ENCODE measurements at regions not wholly inside any gene's neighbourhood (a gene's known extent, or its start where the extent isn't known, plus 50 kb on each side); places are given as distances from the start of the nearest gene placed in this dataset.

DNA sequence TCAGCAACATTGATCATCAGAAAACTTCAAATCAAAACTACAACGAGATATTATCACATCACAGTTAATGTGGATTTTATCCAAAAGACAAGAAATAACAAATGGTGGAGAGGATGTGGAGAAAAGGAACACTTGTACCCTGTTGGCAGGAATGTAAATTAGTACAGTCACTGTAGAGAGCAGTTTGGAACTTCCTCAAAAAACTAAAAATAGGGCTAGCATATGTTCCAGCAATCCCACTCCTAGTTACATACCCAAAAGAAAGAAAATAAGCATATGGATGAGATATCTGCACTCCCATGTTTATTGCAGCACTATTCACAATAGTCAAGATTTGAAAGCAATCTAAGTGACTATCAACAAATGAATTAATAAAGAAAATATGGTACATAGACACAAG, 887.7 kb upstream of the MAN1A1 start:
- DNase-seq (ENCODE audit: low read depth): no peak
- Histone ChIP-seq H3K36me3 (ENCODE audit: control insufficient read depth, insufficient read depth, low read length, severe bottlenecking) (no peaks in the 10 kb centered on the region), H3K9me3 (ENCODE audit: control insufficient read depth, low read length) (peaks cover 30% of the 10 kb centered on the region), H3K27me3 (replicated peaks; ENCODE audit: control insufficient read depth, insufficient read depth, low read length) (no peaks in the 10 kb centered on the region), H3K4me1 (ENCODE audit: control insufficient read depth, insufficient read depth, low read length) (no peaks in the 10 kb centered on the region), H3K9ac (ENCODE audit: low read length) (no peak overlapping the region), H3K4me3 (ENCODE audit: low read length) (no peak overlapping the region)

- no peak overlapping the region for H3K4me3 ChIP-seq (ENCODE audit: low read length)
- peaks cover 10% of the 10 kb centered on the region for H3K9me3 ChIP-seq (ENCODE audit: control insufficient read depth, low read length)
- no peaks in the 10 kb centered on the region for H3K27me3 ChIP-seq (replicated peaks; ENCODE audit: control insufficient read depth, insufficient read depth, low read length)
- no peak overlapping the region for H3K9ac ChIP-seq (ENCODE audit: low read length)
- H3K36me3 ChIP-seq (ENCODE audit: control insufficient read depth, insufficient read depth, low read length, severe bottlenecking): no peaks in the 10 kb centered on the region
- no peaks in the 10 kb centered on the region for H3K4me1 ChIP-seq (ENCODE audit: control insufficient read depth, insufficient read depth, low read length)
- no peak for DNase-seq (ENCODE audit: low read depth)
These were observed 880.4 kb upstream of the MAN1A1 start for GRCh38 chr6:120230008-120230407.

DNA sequence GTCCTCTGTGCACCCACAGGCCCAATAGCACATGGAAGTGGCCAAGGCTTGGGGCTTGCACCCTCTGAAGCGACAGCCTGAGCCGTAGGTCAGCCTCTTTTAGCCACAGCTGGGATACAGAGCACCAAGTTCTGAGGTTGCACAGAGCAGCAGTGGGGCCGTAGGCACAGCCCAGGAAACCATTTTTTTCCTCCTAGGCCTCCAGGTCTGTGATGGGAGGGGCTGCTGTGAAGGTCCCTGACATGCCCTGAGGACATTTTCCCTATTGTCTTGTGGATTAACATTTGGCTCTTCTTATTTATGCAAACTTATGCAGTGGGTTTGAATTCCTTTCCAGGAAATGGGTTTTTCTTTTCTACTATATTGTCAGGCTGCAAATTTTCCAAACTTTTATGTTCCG, 878.7 kb upstream of the MAN1A1 start:
- H3K4me3 ChIP-seq (ENCODE audit: low read length): no peak overlapping the region
- no peaks in the 10 kb centered on the region for H3K36me3 ChIP-seq (ENCODE audit: control insufficient read depth, insufficient read depth, low read length, severe bottlenecking)
- DNase-seq (ENCODE audit: low read depth): no peak
- no peaks in the 10 kb centered on the region for H3K27me3 ChIP-seq (replicated peaks; ENCODE audit: control insufficient read depth, insufficient read depth, low read length)
- no peaks in the 10 kb centered on the region for H3K9me3 ChIP-seq (ENCODE audit: control insufficient read depth, low read length)
- H3K4me1 ChIP-seq (ENCODE audit: control insufficient read depth, insufficient read depth, low read length): no peaks in the 10 kb centered on the region
- H3K9ac ChIP-seq (ENCODE audit: low read length): no peak overlapping the region

DNA sequence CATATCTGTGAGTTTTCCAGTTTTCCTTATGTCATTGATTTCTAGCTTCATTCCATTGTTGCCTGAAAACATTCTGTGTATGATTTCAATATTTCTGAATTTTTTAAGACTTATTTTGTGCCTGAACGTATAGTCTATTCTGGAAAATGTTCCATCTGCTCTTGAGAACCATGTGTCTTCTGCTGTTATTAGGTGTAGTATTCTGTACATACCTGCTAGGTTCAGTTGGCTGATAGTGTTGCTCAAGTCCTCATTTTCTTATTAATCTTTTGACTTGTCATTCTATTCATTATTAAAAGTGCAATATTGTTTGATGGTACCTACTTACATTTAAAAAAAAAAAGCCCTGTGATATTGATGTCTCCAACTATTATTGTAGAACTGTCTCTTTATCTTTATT, 869.8 kb upstream of the MAN1A1 start:
- no peak for DNase-seq (ENCODE audit: low read depth)
- Histone ChIP-seq H3K9me3 (ENCODE audit: control insufficient read depth, low read length) (no peaks in the 10 kb centered on the region), H3K4me3 (ENCODE audit: low read length) (no peak overlapping the region), H3K4me1 (ENCODE audit: control insufficient read depth, insufficient read depth, low read length) (no peaks in the 10 kb centered on the region), H3K36me3 (ENCODE audit: control insufficient read depth, insufficient read depth, low read length, severe bottlenecking) (no peaks in the 10 kb centered on the region), H3K27me3 (replicated peaks; ENCODE audit: control insufficient read depth, insufficient read depth, low read length) (no peaks in the 10 kb centered on the region), H3K9ac (ENCODE audit: low read length) (no peak overlapping the region)

DNA sequence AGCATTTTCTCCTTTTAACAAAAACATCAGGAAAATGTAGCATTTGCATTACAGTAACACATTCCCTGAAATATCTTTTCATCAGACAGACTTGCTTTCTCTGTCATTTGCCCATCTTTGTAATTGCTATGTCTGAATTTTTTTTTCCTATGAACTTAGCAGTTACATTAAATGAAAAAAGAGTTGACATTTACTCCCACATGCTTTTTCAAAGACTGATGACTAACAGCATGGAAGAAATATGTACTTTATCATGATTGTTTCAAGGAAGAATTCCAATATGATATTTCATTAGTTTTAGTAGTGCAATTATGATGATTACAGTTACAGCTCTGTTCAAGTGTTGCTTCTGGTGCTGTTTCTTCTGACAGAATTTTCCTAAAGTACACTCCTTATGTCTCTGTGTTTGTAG, 864.5 kb upstream of the MAN1A1 start:
- Histone ChIP-seq H3K4me3 (ENCODE audit: low read length) (no peak overlapping the region), H3K27me3 (replicated peaks; ENCODE audit: control insufficient read depth, insufficient read depth, low read length) (no peaks in the 10 kb centered on the region), H3K9ac (ENCODE audit: low read length) (no peak overlapping the region), H3K9me3 (ENCODE audit: control insufficient read depth, low read length) (no peaks in the 10 kb centered on the region), H3K36me3 (ENCODE audit: control insufficient read depth, insufficient read depth, low read length, severe bottlenecking) (no peaks in the 10 kb centered on the region), H3K4me1 (ENCODE audit: control insufficient read depth, insufficient read depth, low read length) (peaks cover 5% of the 10 kb centered on the region)
- DNase-seq (ENCODE audit: low read depth): no peak

DNA sequence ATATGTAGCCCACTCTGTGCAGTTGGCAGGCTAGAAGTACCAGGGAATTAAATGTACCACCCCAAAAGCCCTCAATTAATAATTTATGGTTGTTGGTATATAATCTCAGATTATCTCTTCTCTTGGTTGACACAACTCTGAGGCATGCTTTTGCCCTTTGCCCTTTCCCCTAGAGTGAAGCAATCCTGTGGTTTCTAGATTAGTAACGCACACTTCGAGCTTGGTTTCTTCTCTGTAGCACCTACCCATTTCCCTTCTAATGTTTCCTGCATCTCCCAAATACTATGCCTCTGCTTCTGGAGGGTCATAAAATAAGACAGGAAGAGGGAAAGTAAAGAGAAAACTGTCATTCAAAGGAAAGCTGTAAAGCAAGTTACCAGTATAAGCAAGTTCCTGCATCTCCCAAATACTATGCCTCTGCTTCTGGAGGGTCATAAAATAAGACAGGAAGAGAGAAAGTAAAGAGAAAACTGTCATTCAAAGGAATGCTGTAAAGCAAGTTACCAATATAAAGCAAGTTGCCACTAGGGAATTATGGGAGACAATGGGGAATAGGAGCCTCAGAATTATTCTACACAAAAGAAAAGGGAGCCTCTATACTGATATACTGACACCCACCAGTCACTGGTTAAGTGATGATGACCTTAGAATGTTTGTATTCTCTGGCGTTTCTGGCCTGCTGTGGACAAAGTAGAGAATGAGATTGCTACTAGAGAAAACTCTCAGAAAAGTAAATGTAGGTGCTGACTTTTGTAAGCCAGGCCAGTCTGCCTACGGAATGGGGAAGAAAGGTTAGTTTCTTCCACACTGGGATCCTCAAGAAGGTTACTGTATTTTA, 862.6 kb upstream of the MAN1A1 start:
- H3K4me1 ChIP-seq (ENCODE audit: control insufficient read depth, insufficient read depth, low read length): peaks cover 5% of the 10 kb centered on the region
- DNase-seq (ENCODE audit: low read depth): no peak

GRCh38 chr6:120202878-120203277, 853.3 kb upstream of the MAN1A1 start:
- Histone ChIP-seq H3K36me3 (ENCODE audit: control insufficient read depth, insufficient read depth, low read length, severe bottlenecking) (no peaks in the 10 kb centered on the region), H3K4me1 (ENCODE audit: control insufficient read depth, insufficient read depth, low read length) (no peaks in the 10 kb centered on the region), H3K9me3 (ENCODE audit: control insufficient read depth, low read length) (peaks cover under 1% of the 10 kb centered on the region), H3K4me3 (ENCODE audit: low read length) (no peak overlapping the region), H3K27me3 (replicated peaks; ENCODE audit: control insufficient read depth, insufficient read depth, low read length) (no peaks in the 10 kb centered on the region), H3K9ac (ENCODE audit: low read length) (no peak overlapping the region)
- DNase-seq (ENCODE audit: low read depth): no peak

More for the DNA sequence above, 862.6 kb upstream of the MAN1A1 start:
- Histone ChIP-seq H3K9ac (ENCODE audit: low read length) (no peak overlapping the region), H3K36me3 (ENCODE audit: control insufficient read depth, insufficient read depth, low read length, severe bottlenecking) (no peaks in the 10 kb centered on the region), H3K4me3 (ENCODE audit: low read length) (no peak overlapping the region), H3K9me3 (ENCODE audit: control insufficient read depth, low read length) (no peaks in the 10 kb centered on the region), H3K27me3 (replicated peaks; ENCODE audit: control insufficient read depth, insufficient read depth, low read length) (no peaks in the 10 kb centered on the region)

DNA sequence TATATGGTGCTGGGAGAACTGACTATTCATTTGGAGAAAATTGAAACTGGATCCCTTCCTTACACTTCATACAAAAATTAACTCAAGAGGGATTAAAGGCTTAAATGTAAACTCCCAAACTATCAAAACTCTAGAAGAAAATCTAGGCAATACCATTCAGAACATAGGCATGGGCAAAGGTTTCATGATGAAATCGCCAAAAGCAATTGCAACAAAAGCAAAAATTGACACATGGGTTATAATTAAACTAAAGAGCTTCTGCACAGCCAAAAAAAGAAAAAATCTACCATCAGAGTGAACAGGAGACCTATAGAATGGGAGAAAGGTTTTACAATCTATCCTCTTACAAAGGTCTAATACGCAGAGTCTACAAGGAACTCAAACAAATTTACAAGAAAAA, 851.3 kb upstream of the MAN1A1 start:
- Histone ChIP-seq H3K9ac (ENCODE audit: low read length) (no peak overlapping the region), H3K4me1 (ENCODE audit: control insufficient read depth, insufficient read depth, low read length) (no peaks in the 10 kb centered on the region), H3K4me3 (ENCODE audit: low read length) (no peak overlapping the region), H3K9me3 (ENCODE audit: control insufficient read depth, low read length) (peaks cover 10% of the 10 kb centered on the region), H3K36me3 (ENCODE audit: control insufficient read depth, insufficient read depth, low read length, severe bottlenecking) (no peaks in the 10 kb centered on the region), H3K27me3 (replicated peaks; ENCODE audit: control insufficient read depth, insufficient read depth, low read length) (no peaks in the 10 kb centered on the region)
- DNase-seq (ENCODE audit: low read depth): no peak

GRCh38 chr6:120198033-120198432, 848.5 kb upstream of the MAN1A1 start:
- Histone ChIP-seq H3K4me1 (ENCODE audit: control insufficient read depth, insufficient read depth, low read length) (no peaks in the 10 kb centered on the region), H3K36me3 (ENCODE audit: control insufficient read depth, insufficient read depth, low read length, severe bottlenecking) (no peaks in the 10 kb centered on the region), H3K9me3 (ENCODE audit: control insufficient read depth, low read length) (peaks cover 10% of the 10 kb centered on the region), H3K9ac (ENCODE audit: low read length) (no peak overlapping the region), H3K27me3 (replicated peaks; ENCODE audit: control insufficient read depth, insufficient read depth, low read length) (no peaks in the 10 kb centered on the region), H3K4me3 (ENCODE audit: low read length) (no peak overlapping the region)
- no peak for DNase-seq (ENCODE audit: low read depth)

DNA sequence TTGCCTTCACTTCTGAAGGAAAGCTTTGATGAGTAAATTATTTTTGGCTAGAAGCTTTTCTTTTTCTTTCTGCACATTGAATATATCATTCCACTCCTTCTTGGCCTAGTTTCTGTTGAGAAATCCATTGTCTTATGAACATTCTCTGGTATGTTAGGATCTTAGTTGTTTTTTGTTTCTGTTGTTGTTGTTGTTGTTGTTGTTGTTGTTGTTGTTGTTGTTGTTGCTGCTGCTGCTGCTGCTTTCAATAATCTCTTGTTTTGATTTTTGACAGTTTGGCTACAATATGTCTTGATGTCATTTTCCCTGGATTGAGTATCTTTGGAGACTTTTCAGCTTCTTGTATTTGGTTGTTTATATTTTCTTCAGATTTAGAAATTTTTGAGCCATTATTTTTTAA, 836.5 kb upstream of the MAN1A1 start:
- Histone ChIP-seq H3K4me1 (ENCODE audit: control insufficient read depth, insufficient read depth, low read length) (no peaks in the 10 kb centered on the region), H3K27me3 (replicated peaks; ENCODE audit: control insufficient read depth, insufficient read depth, low read length) (no peaks in the 10 kb centered on the region), H3K36me3 (ENCODE audit: control insufficient read depth, insufficient read depth, low read length, severe bottlenecking) (no peaks in the 10 kb centered on the region), H3K9me3 (ENCODE audit: control insufficient read depth, low read length) (no peaks in the 10 kb centered on the region), H3K4me3 (ENCODE audit: low read length) (no peak overlapping the region), H3K9ac (ENCODE audit: low read length) (no peak overlapping the region)
- no peak for DNase-seq (ENCODE audit: low read depth)

DNA sequence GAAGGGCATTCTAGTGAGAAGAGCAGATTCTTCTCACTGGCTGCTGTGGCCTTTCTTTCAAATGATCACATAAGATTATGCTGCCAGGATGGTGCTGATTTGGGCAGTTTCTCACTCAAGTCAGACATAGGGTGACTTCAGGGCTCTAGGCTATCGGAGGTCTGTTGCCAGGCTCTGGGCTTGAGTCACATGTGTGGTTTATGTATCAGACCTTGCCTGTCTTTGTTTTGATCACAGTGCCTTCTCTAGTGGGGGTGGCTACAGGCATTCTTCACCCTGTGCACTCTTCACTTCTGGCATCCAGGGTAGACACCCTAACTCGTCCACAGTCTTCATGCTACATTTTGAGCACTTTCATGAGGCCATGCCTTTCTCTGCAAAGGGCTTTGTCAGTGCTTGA, 823.7 kb upstream of the MAN1A1 start:
- no peak overlapping the region for H3K9ac ChIP-seq (ENCODE audit: low read length)
- no peak for DNase-seq (ENCODE audit: low read depth)
- no peaks in the 10 kb centered on the region for H3K27me3 ChIP-seq (replicated peaks; ENCODE audit: control insufficient read depth, insufficient read depth, low read length)
- H3K4me1 ChIP-seq (ENCODE audit: control insufficient read depth, insufficient read depth, low read length): no peaks in the 10 kb centered on the region
- no peak overlapping the region for H3K4me3 ChIP-seq (ENCODE audit: low read length)
- H3K36me3 ChIP-seq (ENCODE audit: control insufficient read depth, insufficient read depth, low read length, severe bottlenecking): no peaks in the 10 kb centered on the region
- no peaks in the 10 kb centered on the region for H3K9me3 ChIP-seq (ENCODE audit: control insufficient read depth, low read length)

GRCh38 chr6:120164531-120164930, 815.0 kb upstream of the MAN1A1 start:
- Histone ChIP-seq H3K9ac (ENCODE audit: low read length) (no peak overlapping the region), H3K4me1 (ENCODE audit: control insufficient read depth, insufficient read depth, low read length) (no peaks in the 10 kb centered on the region), H3K9me3 (ENCODE audit: control insufficient read depth, low read length) (no peaks in the 10 kb centered on the region), H3K27me3 (replicated peaks; ENCODE audit: control insufficient read depth, insufficient read depth, low read length) (no peaks in the 10 kb centered on the region), H3K36me3 (ENCODE audit: control insufficient read depth, insufficient read depth, low read length, severe bottlenecking) (no peaks in the 10 kb centered on the region), H3K4me3 (ENCODE audit: low read length) (no peak overlapping the region)
- no peak for DNase-seq (ENCODE audit: low read depth)

Data from adipocyte (in vitro differentiated cells).